Naive thymus-derived CD4-positive, alpha-beta T cell (primary cell): ENCODE measurements at regions not wholly inside any gene's neighbourhood (a gene's known extent, or its start where the extent isn't known, plus 50 kb on each side); places are given as distances from the start of the nearest gene placed in this dataset.

Experiments
- ATAC-seq: fragments of 150-1000 bp; cut with Tn5 transposase; 2 replicates; pipeline ENCODE4 v1.10.0; 2021; ENCODE audit warnings: mild to moderate bottlenecking, moderate library complexity
- CTCF ChIA-PET: fragments of 350-600 bp; sonication (Branson Sonifier 250); formaldehyde crosslinking; loops from one replicate; lab custom pipeline; 2021; ENCODE audit warnings: antibody characterized with exemption; lab: Charles Lee
- POLR2A ChIA-PET: fragments of 350-600 bp; sonication (Branson Sonifier 250); formaldehyde crosslinking; loops from one replicate; lab custom pipeline; 2021; ENCODE audit warnings: antibody characterized with exemption, inconsistent platforms; lab: Charles Lee
- DNase-seq, 9 donors: peaks; one replicate each; pipeline versions ENCODE4 v3.0.0 to v3.0.0-alpha.2; 2020 to 2022; ENCODE audit warnings: mixed read lengths in 1 of 9
- H3K27ac ChIP-seq: one replicate; pipeline ENCODE4 v1.7.0; 2013; ENCODE audit warnings: mild to moderate bottlenecking, low read depth, low read length, moderate library complexity
- H3K27me3 ChIP-seq, 2 donors: one replicate each; pipeline ENCODE4 v1.7.0; 2013; ENCODE audit warnings: low read length in 2 of 2, mild to moderate bottlenecking in 2 of 2, moderate library complexity in 2 of 2; ENCODE audit not compliant: control insufficient read depth in 2 of 2, insufficient read depth in 2 of 2
- H3K36me3 ChIP-seq, 3 experiments: 1 replicate in 2 of 3; 2 replicates in 1 of 3; pipeline ENCODE4 v1.7.0; 2013; ENCODE audit warnings: low read length in 3 of 3, mild to moderate bottlenecking in 3 of 3, moderate library complexity in 1 of 3; ENCODE audit not compliant: insufficient read depth in 3 of 3, control insufficient read depth in 2 of 3
- H3K4me1 ChIP-seq, 2 donors: one replicate each; pipeline ENCODE4 v1.7.0; 2013; ENCODE audit warnings: low read length in 2 of 2, mild to moderate bottlenecking in 2 of 2, moderate library complexity in 1 of 2; ENCODE audit not compliant: control insufficient read depth in 2 of 2, insufficient read depth in 2 of 2
- H3K4me3 ChIP-seq: 2 replicates; pipeline ENCODE4 v1.7.0; 2013; ENCODE audit warnings: mild to moderate bottlenecking, low read length
- H3K9me3 ChIP-seq, 3 experiments: 1 replicate in 2 of 3; 2 replicates in 1 of 3; pipeline ENCODE4 v1.7.0; 2013; ENCODE audit warnings: low read length in 3 of 3; ENCODE audit not compliant: control insufficient read depth in 2 of 3
- H3K27ac Mint-ChIP-seq, 9 donors: one replicate each; pipeline ENCODE4 v1.8.0; 2020 to 2022; ENCODE audit warnings: mixed read lengths in 9 of 9, mild to moderate bottlenecking in 8 of 9, moderate library complexity in 5 of 9, inconsistent platforms in 2 of 9
- H3K27me3 Mint-ChIP-seq, 5 donors: one replicate each; pipeline ENCODE4 v1.8.0; 2021 to 2022; ENCODE audit warnings: mixed read lengths in 5 of 5, mild to moderate bottlenecking in 1 of 5
- H3K36me3 Mint-ChIP-seq, 5 donors: one replicate each; pipeline ENCODE4 v1.8.0; 2020 to 2022; ENCODE audit warnings: mixed read lengths in 5 of 5, mild to moderate bottlenecking in 3 of 5, inconsistent platforms in 1 of 5
- H3K4me1 Mint-ChIP-seq, 7 donors: one replicate each; pipeline ENCODE4 v1.8.0; 2020 to 2022; ENCODE audit warnings: mixed read lengths in 7 of 7, mild to moderate bottlenecking in 3 of 7, inconsistent platforms in 1 of 7
- H3K4me3 Mint-ChIP-seq, 10 donors: one replicate each; pipeline ENCODE4 v1.8.0; 2020 to 2022; ENCODE audit warnings: mild to moderate bottlenecking in 10 of 10, mixed read lengths in 10 of 10, moderate library complexity in 6 of 10, inconsistent platforms in 2 of 10
- H3K9me3 Mint-ChIP-seq, 11 donors: one replicate each; pipeline ENCODE4 v1.8.0; 2020 to 2022; ENCODE audit warnings: mixed read lengths in 11 of 11, mild to moderate bottlenecking in 4 of 11, inconsistent platforms in 1 of 11, moderate library complexity in 1 of 11
- intact Hi-C, 2 donors: fragments of 100-400 bp; cut with micrococcal nuclease; formaldehyde crosslinking; loops; one replicate each; pipeline ENCODE4 v1.15.1; 2023

GRCh38 chr4:31655328-31655727 is 935.2 kb downstream of the PCDH7 start:
- no peak overlapping the region for H3K4me3 ChIP-seq
- ATAC-seq = no peak
- no peaks in the 10 kb centered on the region for H3K4me1 ChIP-seq
- H3K36me3 ChIP-seq = no peaks in the 10 kb centered on the region
- Mint-ChIP-seq H3K4me1 (no peaks in the 10 kb centered on the region), H3K9me3 (peaks cover 0 to 18% (median 4%) of the 10 kb centered on the region in 11 donors), H3K36me3 (no peaks in the 10 kb centered on the region), H3K4me3 (no peak overlapping the region), H3K27me3 (no peaks in the 10 kb centered on the region), H3K27ac (no peak overlapping the region)
- no peak for DNase-seq
- H3K27ac ChIP-seq = no peak overlapping the region
- intact Hi-C loops = no loop called here
- ChIA-PET CTCF (no interaction called here), POLR2A (no interaction called here)
- H3K9me3 ChIP-seq = no peaks in the 10 kb centered on the region
- H3K27me3 ChIP-seq = no peaks in the 10 kb centered on the region

- ATAC-seq = no peak
These were observed 937.8 kb downstream of the PCDH7 start for GRCh38 chr4:31657859-31658570.

GRCh38 chr4:31660916-31661315 is 940.7 kb downstream of the PCDH7 start:
- intact Hi-C loops = no loop called here
- Mint-ChIP-seq H3K4me3 (no peak overlapping the region), H3K27me3 (no peaks in the 10 kb centered on the region), H3K9me3 (peaks cover 0 to 17% (median 6%) of the 10 kb centered on the region in 11 donors), H3K36me3 (no peaks in the 10 kb centered on the region), H3K4me1 (no peaks in the 10 kb centered on the region), H3K27ac (no peak overlapping the region)
- Histone ChIP-seq H3K36me3 (no peaks in the 10 kb centered on the region), H3K4me1 (no peaks in the 10 kb centered on the region), H3K27ac (no peak overlapping the region), H3K9me3 (no peaks in the 10 kb centered on the region), H3K27me3 (no peaks in the 10 kb centered on the region), H3K4me3 (no peak overlapping the region)
- ChIA-PET POLR2A (no interaction called here), CTCF (no interaction called here)
- ATAC-seq (no peak), DNase-seq (no peak)

More at GRCh38 chr4:31657859-31658570, 937.8 kb downstream of the PCDH7 start:
- H3K36me3 Mint-ChIP-seq = no peaks in the 10 kb centered on the region
- H3K9me3 Mint-ChIP-seq = peaks cover 0 to 10% (median 4%) of the 10 kb centered on the region in 11 donors
- no peak overlapping the region for H3K4me3 ChIP-seq
- no peak overlapping the region for H3K4me3 Mint-ChIP-seq
- CTCF ChIA-PET = no interaction called here
- no peaks in the 10 kb centered on the region for H3K36me3 ChIP-seq
- no peak overlapping the region for H3K27ac Mint-ChIP-seq
- H3K4me1 ChIP-seq = no peaks in the 10 kb centered on the region
- no peak for DNase-seq
- no peaks in the 10 kb centered on the region for H3K27me3 ChIP-seq
- H3K27ac ChIP-seq = no peak overlapping the region
- intact Hi-C loops = no loop called here
- H3K4me1 Mint-ChIP-seq = no peaks in the 10 kb centered on the region
- no peaks in the 10 kb centered on the region for H3K27me3 Mint-ChIP-seq
- POLR2A ChIA-PET = no interaction called here
- no peaks in the 10 kb centered on the region for H3K9me3 ChIP-seq

- Mint-ChIP-seq H3K4me3 (no peak overlapping the region), H3K27me3 (no peaks in the 10 kb centered on the region), H3K36me3 (no peaks in the 10 kb centered on the region), H3K9me3 (peaks cover 0 to 21% (median 5%) of the 10 kb centered on the region in 11 donors), H3K4me1 (no peaks in the 10 kb centered on the region), H3K27ac (no peak overlapping the region)
- Histone ChIP-seq H3K4me1 (no peaks in the 10 kb centered on the region), H3K36me3 (no peaks in the 10 kb centered on the region), H3K27me3 (no peaks in the 10 kb centered on the region), H3K27ac (no peak overlapping the region), H3K4me3 (no peak overlapping the region), H3K9me3 (no peaks in the 10 kb centered on the region)
- intact Hi-C loops = no loop called here
- ATAC-seq (no peak), DNase-seq (no peak)
- ChIA-PET CTCF (no interaction called here), POLR2A (no interaction called here)
These were observed 942.8 kb downstream of the PCDH7 start for GRCh38 chr4:31662951-31663350.

GRCh38 chr4:31667686-31668085 is 947.5 kb downstream of the PCDH7 start:
- no peak for ATAC-seq
- no peaks in the 10 kb centered on the region for H3K4me1 Mint-ChIP-seq
- no peaks in the 10 kb centered on the region for H3K36me3 Mint-ChIP-seq
- H3K4me3 Mint-ChIP-seq = no peak overlapping the region
- Histone ChIP-seq H3K4me1 (no peaks in the 10 kb centered on the region), H3K4me3 (no peak overlapping the region), H3K27me3 (no peaks in the 10 kb centered on the region), H3K9me3 (no peaks in the 10 kb centered on the region), H3K36me3 (no peaks in the 10 kb centered on the region), H3K27ac (no peak overlapping the region)
- intact Hi-C loops = no loop called here
- POLR2A ChIA-PET = no interaction called here
- DNase-seq = no peak
- no peak overlapping the region for H3K27ac Mint-ChIP-seq
- peaks cover 0 to 18% (median 4%) of the 10 kb centered on the region in 11 donors for H3K9me3 Mint-ChIP-seq
- CTCF ChIA-PET = no interaction called here
- no peaks in the 10 kb centered on the region for H3K27me3 Mint-ChIP-seq

- Mint-ChIP-seq H3K27me3 (no peaks in the 10 kb centered on the region), H3K36me3 (peaks cover 0 to 4% (median 0%) of the 10 kb centered on the region in 5 donors), H3K4me1 (no peaks in the 10 kb centered on the region), H3K4me3 (no peak overlapping the region), H3K27ac (no peak overlapping the region), H3K9me3 (peaks cover 0 to 11% (median 2%) of the 10 kb centered on the region in 11 donors)
- DNase-seq = no peak
- intact Hi-C loops = no loop called here
- ATAC-seq = no peak
- H3K9me3 ChIP-seq = no peaks in the 10 kb centered on the region
- H3K27me3 ChIP-seq = no peaks in the 10 kb centered on the region
- H3K4me3 ChIP-seq = no peak overlapping the region
- H3K36me3 ChIP-seq = no peaks in the 10 kb centered on the region
- ChIA-PET POLR2A (no interaction called here), CTCF (no interaction called here)
- no peaks in the 10 kb centered on the region for H3K4me1 ChIP-seq
- no peak overlapping the region for H3K27ac ChIP-seq
These were observed 954.3 kb downstream of the PCDH7 start for GRCh38 chr4:31674313-31674947.

- H3K36me3 Mint-ChIP-seq = peaks cover 0 to 4% (median 0%) of the 10 kb centered on the region in 5 donors
- no peak overlapping the region for H3K27ac Mint-ChIP-seq
- ChIA-PET POLR2A (no interaction called here), CTCF (no interaction called here)
- no peaks in the 10 kb centered on the region for H3K9me3 ChIP-seq
- no peaks in the 10 kb centered on the region for H3K27me3 Mint-ChIP-seq
- H3K4me1 ChIP-seq = no peaks in the 10 kb centered on the region
- H3K27ac ChIP-seq = no peak overlapping the region
- no peak overlapping the region for H3K4me3 Mint-ChIP-seq
- no peaks in the 10 kb centered on the region for H3K36me3 ChIP-seq
- no peaks in the 10 kb centered on the region for H3K27me3 ChIP-seq
- intact Hi-C loops = no loop called here
- no peak overlapping the region for H3K4me3 ChIP-seq
- ATAC-seq (no peak), DNase-seq (no peak)
- peaks cover 0 to 23% (median 4%) of the 10 kb centered on the region in 11 donors for H3K9me3 Mint-ChIP-seq
- no peaks in the 10 kb centered on the region for H3K4me1 Mint-ChIP-seq
These were observed 958.2 kb downstream of the PCDH7 start for GRCh38 chr4:31678356-31678755.
